GM20000 (cell line): ENCODE measurements at regions not wholly inside any gene's neighbourhood (a gene's known extent, or its start where the extent isn't known, plus 50 kb on each side); places are given as distances from the start of the nearest gene placed in this dataset.

Experiments
- DNase-seq: peaks from one replicate; pipeline ENCODE4 v3.0.0; 2012; ENCODE audit warnings: low spot score
- CTCF ChIP-seq: IDR thresholded peaks from 2 replicates; pipeline ENCODE4 v1.5.1; 2012; ENCODE audit warnings: mild to moderate bottlenecking, control low read depth; ENCODE audit errors: extremely low read depth, missing control alignments

- no peak for DNase-seq
- no peak for TF ChIP-seq CTCF
Observed at GRCh38 chr10:33676606-33677339, 342.3 kb upstream of the NRP1 start.

GRCh38 chr10:33674986-33675599 lies 340.6 kb upstream of the NRP1 start:
- TF ChIP-seq CTCF, result no peak

GRCh38 chr10:33674491-33674890 lies 340.0 kb upstream of the NRP1 start:
- TF ChIP-seq CTCF, result no peak
- no peak for DNase-seq

More at GRCh38 chr10:33674986-33675599, 340.6 kb upstream of the NRP1 start:
- no peak for DNase-seq

- DNase-seq, result no peak
- no peak for TF ChIP-seq CTCF
Observed at GRCh38 chr10:33673839-33674415, 339.5 kb upstream of the NRP1 start.

- DNase-seq, result no peak
- TF ChIP-seq CTCF, result no peak
Observed at GRCh38 chr10:33669904-33670303, 335.4 kb upstream of the NRP1 start.

- no peak for TF ChIP-seq CTCF
- DNase-seq, result no peak
Observed at GRCh38 chr10:33666686-33667480, 332.4 kb upstream of the NRP1 start.
